ENCODE measurements at regions not wholly inside any gene's neighbourhood (a gene's known extent, or its start where the extent isn't known, plus 50 kb on each side); places are given as distances from the start of the nearest gene placed in this dataset.

DNA sequence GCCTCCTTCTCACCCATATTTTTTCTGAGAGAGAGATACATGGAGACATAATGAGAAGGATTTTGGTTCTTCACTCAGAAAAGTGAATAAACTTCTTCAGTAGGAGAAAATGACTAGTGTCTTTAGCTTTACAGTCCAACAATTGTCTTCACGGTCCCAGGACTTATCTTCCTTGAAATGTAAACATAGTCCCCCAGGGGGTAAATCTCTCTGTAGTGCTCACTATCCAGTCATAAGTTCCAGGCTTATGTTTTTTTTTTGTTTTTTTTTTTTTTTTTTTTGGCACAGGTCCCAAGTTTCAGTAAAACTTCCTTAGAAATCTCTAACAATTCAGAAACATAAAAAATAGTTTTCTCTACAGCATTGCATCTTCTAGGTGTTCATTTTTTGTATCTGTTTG, 890.2 kb upstream of the B3GALT2 start:
- Mint-ChIP-seq H3K9me3 (peaks cover 6% of the 10 kb centered on the region), H3K27ac (no peak overlapping the region), H3K36me3 (ENCODE audit: low read depth) (no peaks in the 10 kb centered on the region), H3K4me3 (no peak overlapping the region), H3K27me3 (ENCODE audit: low read depth) (no peaks in the 10 kb centered on the region), H3K4me1 (no peaks in the 10 kb centered on the region)
- TF ChIP-seq, protein P1, sequence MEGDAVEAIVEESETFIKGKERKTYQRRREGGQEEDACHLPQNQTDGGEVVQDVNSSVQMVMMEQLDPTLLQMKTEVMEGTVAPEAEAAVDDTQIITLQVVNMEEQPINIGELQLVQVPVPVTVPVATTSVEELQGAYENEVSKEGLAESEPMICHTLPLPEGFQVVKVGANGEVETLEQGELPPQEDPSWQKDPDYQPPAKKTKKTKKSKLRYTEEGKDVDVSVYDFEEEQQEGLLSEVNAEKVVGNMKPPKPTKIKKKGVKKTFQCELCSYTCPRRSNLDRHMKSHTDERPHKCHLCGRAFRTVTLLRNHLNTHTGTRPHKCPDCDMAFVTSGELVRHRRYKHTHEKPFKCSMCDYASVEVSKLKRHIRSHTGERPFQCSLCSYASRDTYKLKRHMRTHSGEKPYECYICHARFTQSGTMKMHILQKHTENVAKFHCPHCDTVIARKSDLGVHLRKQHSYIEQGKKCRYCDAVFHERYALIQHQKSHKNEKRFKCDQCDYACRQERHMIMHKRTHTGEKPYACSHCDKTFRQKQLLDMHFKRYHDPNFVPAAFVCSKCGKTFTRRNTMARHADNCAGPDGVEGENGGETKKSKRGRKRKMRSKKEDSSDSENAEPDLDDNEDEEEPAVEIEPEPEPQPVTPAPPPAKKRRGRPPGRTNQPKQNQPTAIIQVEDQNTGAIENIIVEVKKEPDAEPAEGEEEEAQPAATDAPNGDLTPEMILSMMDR (IDR thresholded peaks at IDR 0.05; ENCODE audit: unreplicated experiment in 3 of 3), result no peak

DNA sequence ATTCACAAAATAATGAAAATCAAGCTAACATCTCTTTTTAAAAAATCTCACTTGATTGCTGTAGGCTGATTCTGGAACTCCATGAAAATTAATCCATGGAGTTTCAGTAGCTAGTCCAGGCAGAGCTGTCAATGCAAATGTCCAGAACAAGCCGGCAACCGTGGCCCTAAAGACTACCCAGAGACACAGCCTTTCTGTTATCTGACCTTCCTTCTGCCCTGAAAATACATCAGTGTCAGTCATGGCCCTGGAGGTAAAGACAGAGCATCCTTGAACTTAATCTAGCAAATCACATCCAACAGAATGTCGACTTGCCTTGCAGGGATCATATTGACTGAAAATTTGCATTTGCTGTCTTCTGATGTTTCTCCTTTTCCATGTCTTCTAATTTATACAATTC, 887.4 kb upstream of the B3GALT2 start:
- Mint-ChIP-seq H3K4me1 (no peaks in the 10 kb centered on the region), H3K27me3 (ENCODE audit: low read depth) (no peaks in the 10 kb centered on the region), H3K27ac (no peak overlapping the region), H3K36me3 (ENCODE audit: low read depth) (no peaks in the 10 kb centered on the region), H3K9me3 (peaks cover 6% of the 10 kb centered on the region), H3K4me3 (no peak overlapping the region)
- TF ChIP-seq, protein P1 (IDR thresholded peaks at IDR 0.05; ENCODE audit: unreplicated experiment in 3 of 3), result no peak

DNA sequence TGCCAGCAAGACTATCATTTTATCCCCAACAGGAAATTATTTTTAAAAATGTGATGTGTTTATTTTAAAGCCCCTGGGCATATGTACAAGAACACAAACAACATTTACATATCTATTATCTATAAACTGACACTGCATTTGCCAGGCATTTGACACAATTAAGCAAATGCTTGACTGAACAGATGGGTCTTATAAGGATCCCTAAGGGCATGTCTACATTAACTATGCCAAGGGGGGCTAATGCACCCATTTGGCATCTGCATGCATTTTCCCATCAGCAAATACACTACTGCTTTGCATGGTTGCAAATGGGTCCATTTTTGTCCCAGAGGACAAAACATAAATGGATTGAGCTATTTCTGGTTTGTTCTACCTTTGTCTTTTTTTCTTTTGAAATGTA, 884.8 kb upstream of the B3GALT2 start:
- Mint-ChIP-seq H3K4me3 (no peak overlapping the region), H3K4me1 (no peaks in the 10 kb centered on the region), H3K27ac (no peak overlapping the region), H3K36me3 (ENCODE audit: low read depth) (no peaks in the 10 kb centered on the region), H3K9me3 (peaks cover under 1% of the 10 kb centered on the region), H3K27me3 (ENCODE audit: low read depth) (no peaks in the 10 kb centered on the region)
- TF ChIP-seq, protein P1 (IDR thresholded peaks at IDR 0.05; ENCODE audit: unreplicated experiment in 3 of 3), result no peak

DNA sequence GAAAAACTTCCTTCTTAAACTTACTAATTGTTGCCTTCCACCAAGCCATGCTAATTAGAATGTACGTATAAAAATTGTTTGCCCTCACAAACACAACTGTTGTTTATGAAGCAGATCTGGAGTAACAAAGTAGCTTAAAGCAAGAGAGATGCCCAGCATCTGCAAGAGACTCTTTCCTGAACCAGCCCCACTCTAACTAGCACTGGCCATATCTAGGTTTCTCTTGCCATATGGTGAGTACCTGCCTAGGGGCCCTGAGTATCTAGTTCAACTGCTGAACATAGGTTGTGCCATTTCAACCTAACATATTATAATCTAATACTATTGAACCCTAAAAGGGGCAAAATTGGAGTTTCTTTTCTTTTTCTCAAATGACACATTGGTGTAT, 883.4 kb upstream of the B3GALT2 start:
- Mint-ChIP-seq H3K4me3 (no peak overlapping the region), H3K4me1 (no peaks in the 10 kb centered on the region), H3K27me3 (ENCODE audit: low read depth) (no peaks in the 10 kb centered on the region), H3K27ac (no peak overlapping the region), H3K36me3 (ENCODE audit: low read depth) (no peaks in the 10 kb centered on the region), H3K9me3 (no peaks in the 10 kb centered on the region)
- TF ChIP-seq, protein P1 (IDR thresholded peaks at IDR 0.05; ENCODE audit: unreplicated experiment in 3 of 3), result no peak

DNA sequence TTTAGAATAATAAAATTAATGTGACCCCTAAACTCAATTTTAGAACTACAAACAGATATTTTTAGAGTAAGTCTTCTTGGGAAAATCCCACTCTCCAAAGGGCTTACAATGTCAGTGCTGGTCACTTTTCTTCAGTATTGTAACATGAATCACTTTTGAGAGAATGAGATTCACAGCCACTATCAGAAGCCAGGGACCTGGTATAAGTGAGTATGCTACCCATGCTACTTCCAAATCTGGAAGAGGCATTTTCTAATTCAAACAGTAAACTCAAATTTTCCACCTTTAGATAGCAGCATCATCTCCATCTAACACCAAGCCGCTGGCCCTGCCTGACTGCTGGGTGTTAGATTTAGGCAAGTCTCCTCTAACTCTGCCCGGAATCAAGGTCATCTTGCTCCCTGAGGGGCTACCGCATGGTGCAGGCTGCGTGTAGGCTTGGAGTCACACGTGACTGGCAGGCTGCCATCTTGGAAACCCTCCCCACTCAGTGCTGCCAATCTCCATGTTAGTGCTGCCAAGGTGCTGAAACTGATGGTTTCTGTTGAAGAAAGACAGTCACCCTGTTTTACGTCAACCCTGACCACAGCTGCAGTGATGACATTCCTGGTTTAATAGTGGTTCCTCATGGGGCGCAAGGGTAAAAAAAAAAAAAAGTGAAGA, 882.9 kb upstream of the B3GALT2 start:
- Mint-ChIP-seq H3K27ac (no peak overlapping the region), H3K4me3 (no peak overlapping the region), H3K9me3 (no peaks in the 10 kb centered on the region), H3K27me3 (ENCODE audit: low read depth) (no peaks in the 10 kb centered on the region), H3K36me3 (ENCODE audit: low read depth) (no peaks in the 10 kb centered on the region), H3K4me1 (no peaks in the 10 kb centered on the region)
- TF ChIP-seq, protein P1 (IDR thresholded peaks at IDR 0.05; ENCODE audit: unreplicated experiment in 3 of 3), result no peak

DNA sequence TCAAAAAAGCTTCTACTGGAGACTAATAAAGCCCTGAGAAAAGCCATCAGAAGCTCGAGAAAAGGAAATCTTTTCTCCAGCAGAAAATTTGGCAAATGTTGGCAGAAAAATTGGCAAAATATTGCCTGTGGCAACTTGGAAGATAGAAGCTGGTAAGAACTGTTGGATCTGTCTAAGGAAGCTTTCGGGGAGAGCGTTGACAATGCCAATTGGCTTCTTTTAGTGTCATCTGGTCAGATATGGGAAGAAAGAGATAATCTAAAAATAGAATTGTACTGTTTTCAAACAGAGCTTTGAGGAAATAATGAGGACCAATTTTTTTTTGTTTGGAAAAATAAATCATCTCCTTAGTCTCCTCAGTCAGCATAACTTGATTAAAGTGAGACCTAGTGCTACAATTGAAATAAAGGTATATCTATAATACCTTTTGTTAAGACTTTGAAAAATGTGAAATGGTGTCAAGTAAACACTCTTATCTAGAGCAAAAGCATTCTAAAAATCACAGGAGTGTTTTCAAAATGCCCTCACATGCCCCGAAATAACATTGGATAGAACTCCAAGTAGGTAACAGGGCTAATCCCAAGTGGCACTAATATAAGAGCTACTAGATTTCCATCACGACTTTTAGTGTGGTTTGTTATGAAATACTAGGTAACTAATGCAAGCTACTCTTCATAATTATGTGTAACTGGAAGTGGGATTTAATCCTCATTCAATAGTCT, 882.2 kb upstream of the B3GALT2 start:
- Mint-ChIP-seq H3K27me3 (ENCODE audit: low read depth) (no peaks in the 10 kb centered on the region), H3K4me3 (no peak overlapping the region), H3K36me3 (ENCODE audit: low read depth) (no peaks in the 10 kb centered on the region), H3K9me3 (no peaks in the 10 kb centered on the region), H3K4me1 (no peaks in the 10 kb centered on the region), H3K27ac (no peak overlapping the region)
- TF ChIP-seq, protein P1 (IDR thresholded peaks at IDR 0.05; ENCODE audit: unreplicated experiment in 3 of 3), result no peak
